ENCODE measurements at regions not wholly inside any gene's neighbourhood (a gene's known extent, or its start where the extent isn't known, plus 50 kb on each side); places are given as distances from the start of the nearest gene placed in this dataset.
A peak's percentile ranks its signal among the peaks of the same experiment; 100 is the strongest.

DNA sequence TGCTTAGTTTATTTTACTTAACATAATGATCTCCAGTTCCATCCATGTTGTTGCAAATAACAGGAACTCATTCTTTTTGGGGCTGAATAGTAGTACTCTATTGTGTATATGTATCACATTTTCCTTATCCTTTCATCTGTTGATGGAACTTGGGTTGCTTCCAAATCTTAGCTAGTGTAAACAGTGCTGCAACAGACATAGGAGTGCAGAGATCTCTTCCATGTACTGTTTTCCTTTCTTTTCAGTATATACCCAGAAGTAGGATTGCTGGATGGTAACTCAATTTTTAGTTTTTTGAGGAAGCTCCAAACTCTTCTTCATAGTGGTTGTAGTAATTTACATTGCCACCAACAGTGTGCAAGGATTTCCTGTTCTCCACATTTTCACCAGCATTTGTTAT is 138.8 kb upstream of the POC5 start:
- Mint-ChIP-seq H3K27me3 (ENCODE audit: insufficient read depth, unreplicated experiment) (peaks cover 52% of the 10 kb centered on the region), H3K4me1 (ENCODE audit: insufficient read depth, unreplicated experiment) (no peaks in the 10 kb centered on the region), H3K27ac (ENCODE audit: low read depth, unreplicated experiment) (no peak overlapping the region), H3K4me3 (ENCODE audit: unreplicated experiment) (no peak overlapping the region), H3K36me3 (ENCODE audit: insufficient read depth, unreplicated experiment) (no peaks in the 10 kb centered on the region), H3K9me3 (ENCODE audit: unreplicated experiment) (peaks cover 8% of the 10 kb centered on the region)
- intact Hi-C loops (cut with micrococcal nuclease) = no loop called here
- BruUV-seq (replicated peaks) = no TSS peak
- CTCF ChIA-PET = no interaction called here
- POLR2A ChIA-PET = no interaction called here
- TF ChIP-seq, protein P1, sequence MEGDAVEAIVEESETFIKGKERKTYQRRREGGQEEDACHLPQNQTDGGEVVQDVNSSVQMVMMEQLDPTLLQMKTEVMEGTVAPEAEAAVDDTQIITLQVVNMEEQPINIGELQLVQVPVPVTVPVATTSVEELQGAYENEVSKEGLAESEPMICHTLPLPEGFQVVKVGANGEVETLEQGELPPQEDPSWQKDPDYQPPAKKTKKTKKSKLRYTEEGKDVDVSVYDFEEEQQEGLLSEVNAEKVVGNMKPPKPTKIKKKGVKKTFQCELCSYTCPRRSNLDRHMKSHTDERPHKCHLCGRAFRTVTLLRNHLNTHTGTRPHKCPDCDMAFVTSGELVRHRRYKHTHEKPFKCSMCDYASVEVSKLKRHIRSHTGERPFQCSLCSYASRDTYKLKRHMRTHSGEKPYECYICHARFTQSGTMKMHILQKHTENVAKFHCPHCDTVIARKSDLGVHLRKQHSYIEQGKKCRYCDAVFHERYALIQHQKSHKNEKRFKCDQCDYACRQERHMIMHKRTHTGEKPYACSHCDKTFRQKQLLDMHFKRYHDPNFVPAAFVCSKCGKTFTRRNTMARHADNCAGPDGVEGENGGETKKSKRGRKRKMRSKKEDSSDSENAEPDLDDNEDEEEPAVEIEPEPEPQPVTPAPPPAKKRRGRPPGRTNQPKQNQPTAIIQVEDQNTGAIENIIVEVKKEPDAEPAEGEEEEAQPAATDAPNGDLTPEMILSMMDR (IDR thresholded peaks at IDR 0.05; ENCODE audit: unreplicated experiment) = no peak
- peak; percentile 9 for DNase-seq (ENCODE audit: unreplicated experiment)

DNA sequence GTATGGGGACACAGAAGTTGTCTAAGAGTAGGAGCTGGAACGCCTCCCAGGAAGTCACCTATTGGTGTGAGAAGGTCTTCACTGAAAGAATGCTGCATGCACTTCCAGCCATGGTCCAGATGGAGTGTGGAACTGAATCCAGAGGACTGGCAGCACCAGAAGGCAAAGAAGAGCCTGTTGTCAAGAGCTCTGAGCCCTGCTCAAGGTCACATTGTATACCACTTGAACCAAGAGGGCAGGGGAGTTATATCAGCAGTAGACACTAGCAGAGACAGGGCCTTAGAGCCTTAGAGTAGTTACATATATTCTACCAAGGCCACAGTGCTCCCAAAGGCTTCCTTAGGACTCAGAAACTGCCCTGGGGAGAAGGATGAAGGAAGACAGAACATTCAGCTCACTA is 130.8 kb upstream of the POC5 start:
- ChIA-PET CTCF (interaction anchor here (1.2 kb wide), 1 partner anchor 153 kb away, joined by 3 read pairs; no protein-coding TSS in a partner anchor), POLR2A (no interaction called here)
- peaks cover 75% of the 10 kb centered on the region for H3K27me3 Mint-ChIP-seq (ENCODE audit: insufficient read depth, unreplicated experiment)
- TF ChIP-seq, protein P1 (IDR thresholded peaks at IDR 0.05; ENCODE audit: unreplicated experiment) = no peak
- H3K9me3 Mint-ChIP-seq (ENCODE audit: unreplicated experiment) = no peaks in the 10 kb centered on the region
- H3K4me1 Mint-ChIP-seq (ENCODE audit: insufficient read depth, unreplicated experiment) = no peaks in the 10 kb centered on the region
- BruUV-seq (replicated peaks) = no TSS peak
- DNase-seq (ENCODE audit: unreplicated experiment) = no peak
- intact Hi-C loops (cut with micrococcal nuclease) = no loop called here
- no peaks in the 10 kb centered on the region for H3K36me3 Mint-ChIP-seq (ENCODE audit: insufficient read depth, unreplicated experiment)
- H3K4me3 Mint-ChIP-seq (ENCODE audit: unreplicated experiment) = no peak overlapping the region
- H3K27ac Mint-ChIP-seq (ENCODE audit: low read depth, unreplicated experiment) = no peak overlapping the region

DNA sequence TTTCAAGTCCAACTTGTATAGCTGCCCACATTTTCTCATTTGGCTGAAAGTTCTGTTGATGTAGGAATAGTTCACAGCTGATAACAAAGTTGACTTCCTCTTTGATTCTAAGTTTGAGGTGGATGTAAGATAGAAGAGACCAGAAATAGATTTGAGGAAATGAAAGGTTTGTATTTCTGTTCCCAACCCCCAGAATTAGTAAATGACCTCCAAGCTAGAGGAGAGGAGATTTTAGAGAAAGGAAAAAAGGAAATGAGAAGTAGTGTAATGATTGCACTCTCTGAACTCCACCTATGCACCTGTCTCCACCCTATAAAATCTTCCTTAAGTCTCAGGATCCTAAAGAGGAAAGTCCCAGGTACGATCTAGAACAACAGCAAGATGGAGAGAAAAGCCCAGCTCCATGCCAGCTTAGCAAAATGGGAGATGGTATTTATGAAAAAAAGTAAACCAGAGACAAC is 130.4 kb upstream of the POC5 start:
- Mint-ChIP-seq H3K4me3 (ENCODE audit: unreplicated experiment) (no peak overlapping the region), H3K27ac (ENCODE audit: low read depth, unreplicated experiment) (no peak overlapping the region), H3K36me3 (ENCODE audit: insufficient read depth, unreplicated experiment) (no peaks in the 10 kb centered on the region), H3K27me3 (ENCODE audit: insufficient read depth, unreplicated experiment) (peaks cover 78% of the 10 kb centered on the region), H3K9me3 (ENCODE audit: unreplicated experiment) (no peaks in the 10 kb centered on the region), H3K4me1 (ENCODE audit: insufficient read depth, unreplicated experiment) (no peaks in the 10 kb centered on the region)
- intact Hi-C loops (cut with micrococcal nuclease) = no loop called here
- ChIA-PET POLR2A (no interaction called here), CTCF (interaction anchor here (1.2 kb wide), 1 partner anchor 154 kb away, joined by 3 read pairs; no protein-coding TSS in a partner anchor)
- no peak for DNase-seq (ENCODE audit: unreplicated experiment)
- TF ChIP-seq, protein P1 (IDR thresholded peaks at IDR 0.05; ENCODE audit: unreplicated experiment) = no peak
- BruUV-seq (replicated peaks) = no TSS peak

DNA sequence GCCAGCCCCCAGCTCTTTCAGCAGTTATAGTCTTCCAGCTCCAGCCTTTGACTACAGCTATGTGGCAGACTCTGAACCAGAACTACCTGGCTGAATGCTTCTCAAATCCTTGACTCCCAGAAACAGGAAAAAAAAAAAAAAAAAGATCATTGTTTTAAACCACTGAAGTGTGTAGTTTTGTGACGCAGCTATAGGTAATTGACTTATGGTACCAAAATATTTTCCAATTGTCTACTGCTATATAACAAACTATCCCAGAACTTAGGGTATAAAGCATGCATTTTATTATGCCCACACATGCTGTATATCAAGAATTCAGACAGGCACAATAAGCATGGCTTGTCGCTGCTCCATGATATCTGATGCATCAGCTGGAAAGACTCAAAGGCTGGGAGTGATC is 127.1 kb upstream of the POC5 start:
- Mint-ChIP-seq H3K27ac (ENCODE audit: low read depth, unreplicated experiment) (no peak overlapping the region), H3K4me3 (ENCODE audit: unreplicated experiment) (no peak overlapping the region), H3K4me1 (ENCODE audit: insufficient read depth, unreplicated experiment) (no peaks in the 10 kb centered on the region), H3K27me3 (ENCODE audit: insufficient read depth, unreplicated experiment) (peaks cover 73% of the 10 kb centered on the region), H3K36me3 (ENCODE audit: insufficient read depth, unreplicated experiment) (no peaks in the 10 kb centered on the region), H3K9me3 (ENCODE audit: unreplicated experiment) (no peaks in the 10 kb centered on the region)
- intact Hi-C loops (cut with micrococcal nuclease) = no loop called here
- POLR2A ChIA-PET = no interaction called here
- BruUV-seq (replicated peaks) = no TSS peak
- DNase-seq (ENCODE audit: unreplicated experiment) = no peak
- CTCF ChIA-PET = no interaction called here
- TF ChIP-seq, protein P1 (IDR thresholded peaks at IDR 0.05; ENCODE audit: unreplicated experiment) = no peak

All from MCF 10A (cell line).